Kidney (tissue), 13 donors: ENCODE measurements at regions not wholly inside any gene's neighbourhood (a gene's known extent, or its start where the extent isn't known, plus 50 kb on each side); places are given as distances from the start of the nearest gene placed in this dataset.
"Not testable (repeated sequence)": the region's sequence is repeated elsewhere in the genome, so short reads cannot be mapped to it uniquely, and the experiment has no call there.

Source experiments
- DNase-seq, 5 donors: peaks; one replicate each; pipeline ENCODE4 v3.0.0-alpha.2; 2013 to 2020
- FAIRE-seq: peaks from 2 replicates; lab custom pipeline; 2012; peaks lifted over from hg19 to GRCh38; lab: Jason Lieb, UNC
- H3K27ac ChIP-seq, 2 donors: one replicate each; pipeline ENCODE4 v1.7.0; 2013; ENCODE audit warnings: low read depth in 2 of 2, low read length in 2 of 2, inconsistent platforms in 1 of 2
- H3K27me3 ChIP-seq: one replicate; pipeline ENCODE4 v1.7.1; 2013; ENCODE audit warnings: low read length, inconsistent platforms; ENCODE audit not compliant: control insufficient read depth, insufficient read depth
- H3K36me3 ChIP-seq, 3 donors: one replicate each; pipeline versions ENCODE4 v1.7.0 to v1.7.1; 2013; ENCODE audit warnings: low read length in 3 of 3, control low read depth in 1 of 3, inconsistent platforms in 1 of 3; ENCODE audit not compliant: insufficient read depth in 3 of 3, control insufficient read depth in 2 of 3
- H3K4me1 ChIP-seq, 3 donors: one replicate each; pipeline versions ENCODE4 v1.7.0 to v1.7.1; 2013; ENCODE audit warnings: low read length in 3 of 3, inconsistent platforms in 1 of 3, low read depth in 1 of 3; ENCODE audit not compliant: control insufficient read depth in 2 of 3, insufficient read depth in 2 of 3
- H3K4me3 ChIP-seq, 3 donors: one replicate each; pipeline versions ENCODE4 v1.7.0 to v1.8.1; 2013; ENCODE audit warnings: low read length in 3 of 3, control low read depth in 1 of 3, inconsistent platforms in 1 of 3
- H3K9ac ChIP-seq, 3 donors: one replicate each; pipeline versions ENCODE4 v1.7.0 to v1.7.1; 2013; ENCODE audit warnings: low read length in 3 of 3, control low read depth in 1 of 3, inconsistent platforms in 1 of 3
- H3K9me3 ChIP-seq, 3 donors: one replicate each; pipeline versions ENCODE4 v1.7.0 to v1.7.1; 2013; ENCODE audit warnings: low read length in 3 of 3, control low read depth in 1 of 3, inconsistent platforms in 1 of 3; ENCODE audit not compliant: control insufficient read depth in 2 of 3, insufficient read depth in 1 of 3
- CTCF ChIP-seq: IDR thresholded peaks from 3 replicates; pipeline ENCODE4 v1.5.1; 2012; ENCODE audit warnings: mild to moderate bottlenecking, moderate library complexity, borderline replicate concordance; ENCODE audit not compliant: insufficient read depth; ENCODE audit errors: extremely low read depth
- intact Hi-C: fragments of 100-400 bp; cut with DNase I; formaldehyde crosslinking; loops from one replicate; pipeline ENCODE4 v1.11.1; 2022
- donor health status: control.
- donor health status: control.
- donor health status: control.
- donor health status: control.
- donor health status: control.
- donor health status: DM: yes; HTN: yes; CAD: no.
- donor health status: Normal renal cell carcinoma (clear cell type).

- Histone ChIP-seq H3K27ac (no peak overlapping the region), H3K9ac (no peak overlapping the region), H3K36me3 (no peaks in the 10 kb centered on the region), H3K9me3 (peaks cover 0 to 3% (median under 1%) of the 10 kb centered on the region in 3 donors), H3K4me1 (no peaks in the 10 kb centered on the region), H3K4me3 (no peak overlapping the region), H3K27me3 (no peaks in the 10 kb centered on the region)
- FAIRE-seq (no peak), DNase-seq (no peak)
- intact Hi-C loops: no loop called here
- no peak for TF ChIP-seq CTCF
These were observed 186.9 kb downstream of the ASB1 start for GRCh38 chr2:238613610-238614009.

- no peak for TF ChIP-seq CTCF
- FAIRE-seq (no peak), DNase-seq (no peak)
- intact Hi-C loops: no loop called here
- H3K9me3 ChIP-seq: peaks cover 0 to 3% (median 0%) of the 10 kb centered on the region in 3 donors
- H3K36me3 ChIP-seq: no peaks in the 10 kb centered on the region
- H3K4me3 ChIP-seq: no peak overlapping the region
- H3K27ac ChIP-seq: no peak overlapping the region
- no peaks in the 10 kb centered on the region for H3K27me3 ChIP-seq
- H3K4me1 ChIP-seq: no peaks in the 10 kb centered on the region
- no peak overlapping the region for H3K9ac ChIP-seq
These were observed 187.6 kb downstream of the ASB1 start for GRCh38 chr2:238614376-238614775.

- Histone ChIP-seq H3K9me3 (peaks cover 0 to 3% (median 0%) of the 10 kb centered on the region in 3 donors), H3K4me3 (no peak overlapping the region), H3K27ac (no peak overlapping the region), H3K27me3 (no peaks in the 10 kb centered on the region), H3K36me3 (no peaks in the 10 kb centered on the region), H3K9ac (no peak overlapping the region), H3K4me1 (no peaks in the 10 kb centered on the region)
- DNase-seq: no peak
- FAIRE-seq: no peak
- no peak for TF ChIP-seq CTCF
- intact Hi-C loops: no loop called here
These were observed 188.5 kb downstream of the ASB1 start for GRCh38 chr2:238615187-238615586.

GRCh38 chr2:238616681-238617080 lies 190.0 kb downstream of the ASB1 start:
- H3K9ac ChIP-seq: no peak overlapping the region
- H3K9me3 ChIP-seq: peaks cover 0 to 3% (median 0%) of the 10 kb centered on the region in 3 donors
- H3K27me3 ChIP-seq: no peaks in the 10 kb centered on the region
- FAIRE-seq: no peak
- H3K4me1 ChIP-seq: no peaks in the 10 kb centered on the region
- no peak for TF ChIP-seq CTCF
- DNase-seq: no peak
- no peak overlapping the region for H3K27ac ChIP-seq
- intact Hi-C loops: no loop called here
- H3K4me3 ChIP-seq: peak overlapping the region in 1 of 3 donors; percentile 36
- H3K36me3 ChIP-seq: no peaks in the 10 kb centered on the region

- DNase-seq, FAIRE-seq, H3K27ac ChIP-seq, H3K9me3 ChIP-seq, intact Hi-C loops, H3K27me3 ChIP-seq, H3K9ac ChIP-seq, H3K36me3 ChIP-seq, H3K4me3 ChIP-seq, H3K4me1 ChIP-seq: not testable (repeated sequence)
These were observed 192.0 kb downstream of the ASB1 start for GRCh38 chr2:238618494-238619283.
